ENCODE measurements at regions not wholly inside any gene's neighbourhood (a gene's known extent, or its start where the extent isn't known, plus 50 kb on each side); places are given as distances from the start of the nearest gene placed in this dataset.

DNA sequence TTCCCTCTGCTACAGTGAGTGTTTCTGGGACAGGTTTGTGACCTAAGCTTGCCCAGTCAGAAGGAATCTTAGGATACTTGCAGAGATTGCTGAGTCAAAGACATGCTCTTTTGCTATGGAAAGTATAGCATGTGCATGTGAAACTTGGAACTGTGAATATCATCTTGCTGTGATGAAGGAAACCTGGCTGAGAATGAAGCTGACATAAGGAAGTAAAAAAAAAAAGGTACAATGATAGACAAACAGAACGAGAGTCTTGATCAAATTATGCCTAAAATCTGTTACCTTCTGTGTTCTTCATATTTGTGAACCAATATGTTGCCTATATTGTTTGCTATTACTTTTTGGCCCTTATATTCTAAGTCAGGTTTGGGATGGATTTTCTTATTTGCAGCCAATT lies 525.7 kb downstream of the NPIPA7 start:
- H3K79me1 ChIP-seq (ENCODE audit: low read depth in 1 of 2, low read length in 2 of 2) = no peaks in the 10 kb centered on the region
- in situ Hi-C loops (cut with MboI; ENCODE audit: low sequenced_read_pairs) = no loop called here
- H4K5ac ChIP-seq (ENCODE audit: low read depth, low read length) = no peak overlapping the region
- H3K36me3 ChIP-seq (ENCODE audit: control insufficient read depth, insufficient read depth, low read length) = no peaks in the 10 kb centered on the region
- H3K4ac ChIP-seq (ENCODE audit: low read depth, low read length) = no peak overlapping the region
- H3K9ac ChIP-seq (ENCODE audit: low read depth, low read length) = no peak overlapping the region
- H2BK120ac ChIP-seq (ENCODE audit: low read depth, low read length) = no peak overlapping the region
- dilution Hi-C loops (cut with HindIII; ENCODE audit: low sequenced_read_pairs, unreplicated experiment) = no loop called here
- no peak overlapping the region for H2AK9ac ChIP-seq (replicated peaks; ENCODE audit: low read depth, low read length, poor library complexity)
- no peak overlapping the region for H2AK5ac ChIP-seq (ENCODE audit: low read depth, low read length)
- H3K27ac ChIP-seq (ENCODE audit: insufficient read depth, low read length) = no peak overlapping the region
- H2BK15ac ChIP-seq (ENCODE audit: low read depth, low read length) = no peak overlapping the region
- no peak overlapping the region for H3K56ac ChIP-seq (ENCODE audit: extremely low read depth, insufficient read depth, low read length)
- no peak overlapping the region for H2BK20ac ChIP-seq (ENCODE audit: low read depth, low read length)
- ChIA-PET CTCF (no interaction called here), POLR2A (ENCODE audit: unreplicated experiment) (no interaction called here)
- no peaks in the 10 kb centered on the region for H3K9me1 ChIP-seq (ENCODE audit: insufficient read depth, low read length)
- H2AFZ ChIP-seq (replicated peaks; ENCODE audit: low read length, poor library complexity) = no peak overlapping the region
- BruUV-seq (replicated peaks) = no TSS peak
- H2BK5ac ChIP-seq (ENCODE audit: low read depth, low read length, poor library complexity, severe bottlenecking) = no peak overlapping the region
- H3K4me2 ChIP-seq (ENCODE audit: low read depth, low read length) = no peak overlapping the region
- DNase-seq = no peak
- WGBS, 2 experiments (ENCODE audit: extremely low coverage in 2 of 2, insufficient read length in 1 of 2) = no CpG with 5 or more reads among the region's 1 CpG
- no peak for ATAC-seq (ENCODE audit: low read depth)
- H4K8ac ChIP-seq (ENCODE audit: low read depth in 2 of 2, low read length in 2 of 2) = no peak overlapping the region
- no peak for TF ChIP-seq USF2 (IDR thresholded peaks at IDR 0.05; ENCODE audit: low read depth, low read length)
- no peak for TF ChIP-seq SMC3 (IDR thresholded peaks at IDR 0.05; ENCODE audit: low read depth, low read length)
- TF ChIP-seq FOS (IDR thresholded peaks at IDR 0.05; ENCODE audit: low read depth, low read length) = no peak
- no peak overlapping the region for H3K23ac ChIP-seq (ENCODE audit: low read depth, low read length)
- no peak overlapping the region for H4K91ac ChIP-seq (ENCODE audit: insufficient read depth, low read depth, low read length)
- intact Hi-C loops (cut with micrococcal nuclease) = no loop called here
- H3K14ac ChIP-seq (replicated peaks; ENCODE audit: low read depth, low read length) = no peak overlapping the region
- H3K4me3 ChIP-seq (ENCODE audit: insufficient read depth, low read depth, low read length) = no peak overlapping the region
- H3K4me1 ChIP-seq (ENCODE audit: control insufficient read depth, insufficient read depth, low read length) = no peaks in the 10 kb centered on the region
- peaks cover 5% of the 10 kb centered on the region; the same call in 1 of the 2 replicates for H3K9me3 ChIP-seq (ENCODE audit: control insufficient read depth, insufficient read depth, low read length)
- no peaks in the 10 kb centered on the region for H4K20me1 ChIP-seq (ENCODE audit: insufficient read depth, low read length)
- H3K27me3 ChIP-seq (ENCODE audit: control insufficient read depth, insufficient read depth, low read length) = no peaks in the 10 kb centered on the region
- no peak overlapping the region for H3K18ac ChIP-seq (ENCODE audit: low read depth, low read length)
